ENCODE measurements at regions not wholly inside any gene's neighbourhood (a gene's known extent, or its start where the extent isn't known, plus 50 kb on each side); places are given as distances from the start of the nearest gene placed in this dataset.

DNA sequence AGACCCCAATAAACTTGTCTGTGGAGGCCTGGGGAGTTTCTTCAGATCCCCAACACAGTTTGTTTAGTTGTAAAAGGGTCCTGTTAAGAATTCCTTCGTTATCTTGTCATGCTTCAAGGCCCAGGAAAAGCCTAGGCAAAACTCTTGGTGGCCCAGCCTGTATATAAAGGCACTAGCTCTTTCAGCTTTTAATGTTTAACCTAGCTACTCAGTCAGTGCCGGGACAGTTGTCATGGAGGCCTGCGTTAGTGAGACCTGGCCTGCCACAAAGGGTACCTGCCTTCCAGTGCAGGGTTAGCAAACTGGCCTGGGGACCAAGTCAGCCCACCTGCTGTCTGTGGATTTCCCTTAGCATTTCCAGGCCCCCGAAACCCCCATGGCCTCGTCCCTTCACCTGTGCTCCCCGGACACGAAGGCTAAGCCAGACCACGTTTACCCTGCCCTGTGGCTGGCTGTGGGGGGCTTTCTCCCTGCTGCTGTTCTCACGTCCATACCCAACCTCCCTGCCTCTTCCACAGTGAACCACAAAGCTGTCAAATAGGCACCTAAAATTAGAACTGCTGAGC is 96.9 kb upstream of the PPP2R2D start:
- no peak overlapping the region for H3K4me2 ChIP-seq (replicated peaks; ENCODE audit: extremely low read depth, low read length, poor library complexity, severe bottlenecking)
- intact Hi-C loops (cut with micrococcal nuclease): no loop called here
- H3K4me1 Mint-ChIP-seq: no peaks in the 10 kb centered on the region
- no peak overlapping the region for H3K27ac ChIP-seq (ENCODE audit: low read depth in 1 of 2, low read length in 2 of 2)
- no peaks in the 10 kb centered on the region for H3K36me3 ChIP-seq (replicated peaks in 1 of 2; ENCODE audit: control insufficient read depth in 1 of 2, insufficient read depth in 2 of 2, low read length in 2 of 2)
- no peaks in the 10 kb centered on the region for H3K79me2 ChIP-seq (ENCODE audit: insufficient read depth, low read length)
- no peak overlapping the region for H3K27ac Mint-ChIP-seq
- H3K4me1 ChIP-seq (ENCODE audit: control insufficient read depth in 1 of 2, insufficient read depth in 2 of 2, low read length in 2 of 2): no peaks in the 10 kb centered on the region
- H3K9ac ChIP-seq (ENCODE audit: insufficient read depth, low read length, poor library complexity, severe bottlenecking): no peak overlapping the region
- H2AFZ ChIP-seq (ENCODE audit: insufficient read depth, low read depth, low read length, poor library complexity, severe bottlenecking): no peak overlapping the region
- H3K4me3 ChIP-seq (replicated peaks in 1 of 3; ENCODE audit: low read depth in 2 of 3, low read length in 3 of 3): no peak overlapping the region
- H3K9me3 ChIP-seq (replicated peaks in 1 of 2; ENCODE audit: control insufficient read depth in 1 of 2, insufficient read depth in 1 of 2, low read length in 2 of 2): no peaks in the 10 kb centered on the region
- peaks cover 3 to 9% (median 6%) of the 10 kb centered on the region in 7 donors for H3K9me3 Mint-ChIP-seq
- H4K20me1 ChIP-seq (ENCODE audit: insufficient read depth, low read length): no peaks in the 10 kb centered on the region
- H3K27me3 ChIP-seq (ENCODE audit: control insufficient read depth in 2 of 2, insufficient read depth in 2 of 2, low read length in 2 of 2): no peaks in the 10 kb centered on the region
- TF ChIP-seq, protein P1, sequence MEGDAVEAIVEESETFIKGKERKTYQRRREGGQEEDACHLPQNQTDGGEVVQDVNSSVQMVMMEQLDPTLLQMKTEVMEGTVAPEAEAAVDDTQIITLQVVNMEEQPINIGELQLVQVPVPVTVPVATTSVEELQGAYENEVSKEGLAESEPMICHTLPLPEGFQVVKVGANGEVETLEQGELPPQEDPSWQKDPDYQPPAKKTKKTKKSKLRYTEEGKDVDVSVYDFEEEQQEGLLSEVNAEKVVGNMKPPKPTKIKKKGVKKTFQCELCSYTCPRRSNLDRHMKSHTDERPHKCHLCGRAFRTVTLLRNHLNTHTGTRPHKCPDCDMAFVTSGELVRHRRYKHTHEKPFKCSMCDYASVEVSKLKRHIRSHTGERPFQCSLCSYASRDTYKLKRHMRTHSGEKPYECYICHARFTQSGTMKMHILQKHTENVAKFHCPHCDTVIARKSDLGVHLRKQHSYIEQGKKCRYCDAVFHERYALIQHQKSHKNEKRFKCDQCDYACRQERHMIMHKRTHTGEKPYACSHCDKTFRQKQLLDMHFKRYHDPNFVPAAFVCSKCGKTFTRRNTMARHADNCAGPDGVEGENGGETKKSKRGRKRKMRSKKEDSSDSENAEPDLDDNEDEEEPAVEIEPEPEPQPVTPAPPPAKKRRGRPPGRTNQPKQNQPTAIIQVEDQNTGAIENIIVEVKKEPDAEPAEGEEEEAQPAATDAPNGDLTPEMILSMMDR (IDR thresholded peaks at IDR 0.05): no peak
- WGBS (ENCODE audit: insufficient coverage): 81% methylated on average over 7 of the region's 9 CpGs
- no peak overlapping the region for H3K4me3 Mint-ChIP-seq
- H3K36me3 Mint-ChIP-seq: no peaks in the 10 kb centered on the region
- DNase-seq: no peak
- H3K27me3 Mint-ChIP-seq (ENCODE audit: low read depth in 3 of 3): peaks cover 4 to 9% (median 4%) of the 10 kb centered on the region in 3 donors

DNA sequence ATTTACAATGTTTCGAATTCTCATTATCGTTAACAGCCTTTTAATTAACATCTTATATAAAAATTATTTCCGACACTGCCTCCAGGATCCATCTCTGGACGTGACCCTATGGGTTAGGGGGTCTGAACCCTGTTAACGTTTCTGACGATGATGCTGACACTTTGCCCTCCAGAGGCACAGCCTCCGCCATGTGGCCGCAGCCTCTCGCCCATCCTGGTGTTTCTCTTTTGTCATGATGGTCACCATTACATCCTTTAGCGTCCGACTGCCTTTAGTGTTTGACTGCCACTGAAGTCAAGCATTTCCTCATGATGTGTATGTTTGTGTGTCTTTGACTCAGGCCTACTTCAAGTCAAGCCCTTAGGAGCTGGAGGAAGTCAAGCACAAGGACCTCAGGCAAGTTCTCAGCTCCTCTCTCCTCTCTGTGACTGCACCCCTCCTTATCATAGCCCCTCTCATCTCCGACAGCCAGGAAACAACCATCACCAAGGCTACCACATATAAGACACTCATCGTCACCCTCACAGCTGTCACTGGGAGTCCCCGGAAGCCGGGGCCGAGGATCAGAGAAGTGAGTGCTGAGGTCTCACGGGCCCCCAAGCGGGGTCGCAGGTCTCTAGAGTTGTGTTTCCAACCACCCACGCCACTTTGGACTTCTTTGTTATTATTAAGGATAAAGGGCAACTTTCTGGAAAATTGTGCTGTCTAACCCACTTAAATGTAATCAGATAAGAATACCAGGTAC is 96.1 kb upstream of the PPP2R2D start:
- Histone ChIP-seq H3K4me3 (replicated peaks in 1 of 3; ENCODE audit: low read depth in 2 of 3, low read length in 3 of 3) (no peak overlapping the region), H3K9ac (ENCODE audit: insufficient read depth, low read length, poor library complexity, severe bottlenecking) (no peak overlapping the region), H3K27me3 (ENCODE audit: control insufficient read depth in 2 of 2, insufficient read depth in 2 of 2, low read length in 2 of 2) (no peaks in the 10 kb centered on the region), H3K27ac (ENCODE audit: low read depth in 1 of 2, low read length in 2 of 2) (no peak overlapping the region), H3K79me2 (ENCODE audit: insufficient read depth, low read length) (no peaks in the 10 kb centered on the region), H3K4me2 (replicated peaks; ENCODE audit: extremely low read depth, low read length, poor library complexity, severe bottlenecking) (no peak overlapping the region), H3K4me1 (ENCODE audit: control insufficient read depth in 1 of 2, insufficient read depth in 2 of 2, low read length in 2 of 2) (no peaks in the 10 kb centered on the region), H4K20me1 (ENCODE audit: insufficient read depth, low read length) (no peaks in the 10 kb centered on the region), H2AFZ (ENCODE audit: insufficient read depth, low read depth, low read length, poor library complexity, severe bottlenecking) (no peak overlapping the region), H3K36me3 (replicated peaks in 1 of 2; ENCODE audit: control insufficient read depth in 1 of 2, insufficient read depth in 2 of 2, low read length in 2 of 2) (no peaks in the 10 kb centered on the region), H3K9me3 (replicated peaks in 1 of 2; ENCODE audit: control insufficient read depth in 1 of 2, insufficient read depth in 1 of 2, low read length in 2 of 2) (no peaks in the 10 kb centered on the region)
- no peaks in the 10 kb centered on the region for H3K36me3 Mint-ChIP-seq
- peaks cover 4 to 9% (median 7%) of the 10 kb centered on the region in 3 donors for H3K27me3 Mint-ChIP-seq (ENCODE audit: low read depth in 3 of 3)
- H3K9me3 Mint-ChIP-seq: peaks cover under 1 to 6% (median 5%) of the 10 kb centered on the region in 7 donors
- DNase-seq: no peak
- H3K27ac Mint-ChIP-seq: no peak overlapping the region
- H3K4me3 Mint-ChIP-seq: no peak overlapping the region
- TF ChIP-seq, protein P1 (IDR thresholded peaks at IDR 0.05): no peak
- WGBS (ENCODE audit: insufficient coverage): 81% methylated on average over 5 of the region's 20 CpGs
- intact Hi-C loops (cut with micrococcal nuclease): no loop called here
- no peaks in the 10 kb centered on the region for H3K4me1 Mint-ChIP-seq

Data from CD14-positive monocyte (primary cell).